HG03045 (cell line): ENCODE measurements at regions not wholly inside any gene's neighbourhood (a gene's known extent, or its start where the extent isn't known, plus 50 kb on each side); places are given as distances from the start of the nearest gene placed in this dataset.
"Not testable (repeated sequence)": the region's sequence is repeated elsewhere in the genome, so short reads cannot be mapped to it uniquely, and the experiment has no call there.

Experiments
- ATAC-seq: cut with Tn5 transposase; IDR thresholded peaks from one replicate; pipeline ENCODE4 v1.9.1; 2021; ENCODE audit warnings: mild to moderate bottlenecking, moderate library complexity; ENCODE audit not compliant: unreplicated experiment

GRCh38 chr14:40413136-40413535 lies 980.9 kb upstream of the FBXO33 start:
- no peak for ATAC-seq

- no peak for ATAC-seq
Observed at GRCh38 chr14:40410708-40411107, 978.5 kb upstream of the FBXO33 start.

- no peak for ATAC-seq
Observed at GRCh38 chr14:40402957-40403356, 970.7 kb upstream of the FBXO33 start.

- no peak for ATAC-seq
Observed at GRCh38 chr14:40398981-40399380, 966.7 kb upstream of the FBXO33 start.

- ATAC-seq: no peak
Observed at GRCh38 chr14:40394634-40395340, 962.6 kb upstream of the FBXO33 start.

- no peak for ATAC-seq
Observed at GRCh38 chr14:40393143-40393542, 960.9 kb upstream of the FBXO33 start.

GRCh38 chr14:40386433-40386832 lies 954.2 kb upstream of the FBXO33 start:
- ATAC-seq: no peak

- no peak for ATAC-seq
Observed at GRCh38 chr14:40374221-40374620, 942.0 kb upstream of the FBXO33 start.

- ATAC-seq: no peak
Observed at GRCh38 chr14:40371011-40371410, 938.8 kb upstream of the FBXO33 start.

GRCh38 chr14:40368314-40368713 lies 936.1 kb upstream of the FBXO33 start:
- ATAC-seq: no peak

GRCh38 chr14:40367717-40368116 lies 935.5 kb upstream of the FBXO33 start:
- no peak for ATAC-seq

GRCh38 chr14:40365305-40365704 lies 933.1 kb upstream of the FBXO33 start:
- no peak for ATAC-seq

GRCh38 chr14:40362856-40363255 lies 930.6 kb upstream of the FBXO33 start:
- ATAC-seq: no peak

- ATAC-seq: no peak
Observed at GRCh38 chr14:40354754-40355153, 922.5 kb upstream of the FBXO33 start.

- ATAC-seq: not testable (repeated sequence)
Observed at GRCh38 chr14:40348104-40348503, 915.9 kb upstream of the FBXO33 start.

- ATAC-seq: no peak
Observed at GRCh38 chr14:40347675-40348074, 915.4 kb upstream of the FBXO33 start.

- no peak for ATAC-seq
Observed at GRCh38 chr14:40346275-40346674, 914.0 kb upstream of the FBXO33 start.

- ATAC-seq: no peak
Observed at GRCh38 chr14:40345334-40345733, 913.1 kb upstream of the FBXO33 start.

GRCh38 chr14:40340708-40341107 lies 908.5 kb upstream of the FBXO33 start:
- ATAC-seq: no peak

GRCh38 chr14:40336846-40337245 lies 904.6 kb upstream of the FBXO33 start:
- ATAC-seq: no peak

- not testable (repeated sequence) for ATAC-seq
Observed at GRCh38 chr14:40326519-40326918, 894.3 kb upstream of the FBXO33 start.

GRCh38 chr14:40318211-40318719 lies 886.0 kb upstream of the FBXO33 start:
- ATAC-seq: no peak

- no peak for ATAC-seq
Observed at GRCh38 chr14:40317690-40318089, 885.5 kb upstream of the FBXO33 start.
